Nephron progenitor cell (in vitro differentiated cells): ENCODE measurements at regions not wholly inside any gene's neighbourhood (a gene's known extent, or its start where the extent isn't known, plus 50 kb on each side); places are given as distances from the start of the nearest gene placed in this dataset.

Experiments
- DNase-seq: peaks from one replicate; pipeline ENCODE4 v3.0.0; 2021
- H3K27ac Mint-ChIP-seq: 2 replicates; pipeline ENCODE4 v1.8.0; 2021; ENCODE audit warnings: mild to moderate bottlenecking, moderate library complexity, mixed read lengths
- H3K27me3 Mint-ChIP-seq: 2 replicates; pipeline ENCODE4 v1.8.0; 2021; ENCODE audit warnings: mild to moderate bottlenecking, low read depth, mixed read lengths; ENCODE audit not compliant: poor library complexity
- H3K36me3 Mint-ChIP-seq: 2 replicates; pipeline ENCODE4 v1.8.0; 2021; ENCODE audit warnings: low read depth, mixed read lengths
- H3K4me1 Mint-ChIP-seq: 2 replicates; pipeline ENCODE4 v1.8.0; 2021; ENCODE audit warnings: mixed read lengths
- H3K4me3 Mint-ChIP-seq: 2 replicates; pipeline ENCODE4 v1.8.0; 2021; ENCODE audit warnings: mild to moderate bottlenecking, moderate library complexity, mixed read lengths
- H3K9me3 Mint-ChIP-seq: 2 replicates; pipeline ENCODE4 v1.8.0; 2021; ENCODE audit warnings: mild to moderate bottlenecking, moderate library complexity, mixed read lengths
- TF ChIP-seq, protein P1 (sequence below): fragments of 200-600 bp; sonication (generic); IDR thresholded peaks from 2 replicates; pipeline ENCODE4 v1.5.0; 2021; ENCODE audit warnings: antibody characterized with exemption

DNA sequence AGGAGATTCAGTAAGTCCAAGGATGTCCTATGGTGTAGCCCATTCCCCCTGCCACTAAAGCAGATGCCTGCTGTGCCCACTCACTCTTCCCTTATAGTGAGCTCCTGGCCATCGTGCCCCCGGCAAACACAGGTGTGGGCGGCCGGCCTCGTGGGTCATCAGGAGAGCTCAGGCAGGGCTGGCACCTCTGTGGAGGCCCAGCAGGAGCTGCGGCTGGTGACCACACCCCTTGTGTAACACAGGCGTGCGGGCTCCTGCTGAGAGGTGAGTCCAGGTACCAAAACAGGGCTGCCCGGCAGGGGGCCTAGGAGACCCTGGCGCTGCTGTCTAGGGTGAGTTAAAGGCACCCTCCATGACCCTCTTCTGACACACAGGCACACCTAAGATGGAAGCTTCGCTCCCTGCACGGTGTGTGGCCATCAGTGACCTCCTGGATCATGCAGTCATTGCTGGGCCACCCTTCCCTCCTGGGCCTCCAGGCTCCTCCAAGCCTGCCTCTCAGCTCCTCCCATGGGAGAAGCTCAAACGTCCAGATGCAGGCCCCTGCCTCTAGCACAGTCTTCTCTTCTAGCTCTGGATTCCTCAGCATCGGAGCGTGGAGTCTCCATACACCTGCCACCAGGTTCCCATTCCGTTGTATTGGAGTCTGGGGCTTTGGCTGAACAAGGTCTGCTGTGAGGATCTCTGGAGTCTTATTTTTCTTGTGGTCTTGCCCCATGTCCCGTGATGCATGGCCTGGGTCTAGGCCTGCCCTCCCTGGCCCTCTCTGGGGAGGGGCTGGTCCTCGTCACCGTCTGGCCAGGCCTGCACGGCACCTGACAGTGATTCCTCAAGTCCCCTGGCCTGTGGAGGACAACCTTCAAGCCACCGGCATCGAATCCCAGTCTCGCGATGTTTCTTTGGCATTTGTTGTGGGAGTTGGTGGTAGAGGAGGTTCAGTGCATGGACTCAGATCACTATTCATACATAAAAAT, 246.9 kb downstream of the ACKR3 start:
- Mint-ChIP-seq H3K4me3 (no peak overlapping the region), H3K4me1 (peaks cover 35% of the 10 kb centered on the region), H3K27ac (no peak overlapping the region), H3K36me3 (no peaks in the 10 kb centered on the region), H3K9me3 (peaks cover 14% of the 10 kb centered on the region), H3K27me3 (peaks cover 26% of the 10 kb centered on the region)
- no peak for DNase-seq
- TF ChIP-seq, protein P1, sequence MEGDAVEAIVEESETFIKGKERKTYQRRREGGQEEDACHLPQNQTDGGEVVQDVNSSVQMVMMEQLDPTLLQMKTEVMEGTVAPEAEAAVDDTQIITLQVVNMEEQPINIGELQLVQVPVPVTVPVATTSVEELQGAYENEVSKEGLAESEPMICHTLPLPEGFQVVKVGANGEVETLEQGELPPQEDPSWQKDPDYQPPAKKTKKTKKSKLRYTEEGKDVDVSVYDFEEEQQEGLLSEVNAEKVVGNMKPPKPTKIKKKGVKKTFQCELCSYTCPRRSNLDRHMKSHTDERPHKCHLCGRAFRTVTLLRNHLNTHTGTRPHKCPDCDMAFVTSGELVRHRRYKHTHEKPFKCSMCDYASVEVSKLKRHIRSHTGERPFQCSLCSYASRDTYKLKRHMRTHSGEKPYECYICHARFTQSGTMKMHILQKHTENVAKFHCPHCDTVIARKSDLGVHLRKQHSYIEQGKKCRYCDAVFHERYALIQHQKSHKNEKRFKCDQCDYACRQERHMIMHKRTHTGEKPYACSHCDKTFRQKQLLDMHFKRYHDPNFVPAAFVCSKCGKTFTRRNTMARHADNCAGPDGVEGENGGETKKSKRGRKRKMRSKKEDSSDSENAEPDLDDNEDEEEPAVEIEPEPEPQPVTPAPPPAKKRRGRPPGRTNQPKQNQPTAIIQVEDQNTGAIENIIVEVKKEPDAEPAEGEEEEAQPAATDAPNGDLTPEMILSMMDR: no peak

DNA sequence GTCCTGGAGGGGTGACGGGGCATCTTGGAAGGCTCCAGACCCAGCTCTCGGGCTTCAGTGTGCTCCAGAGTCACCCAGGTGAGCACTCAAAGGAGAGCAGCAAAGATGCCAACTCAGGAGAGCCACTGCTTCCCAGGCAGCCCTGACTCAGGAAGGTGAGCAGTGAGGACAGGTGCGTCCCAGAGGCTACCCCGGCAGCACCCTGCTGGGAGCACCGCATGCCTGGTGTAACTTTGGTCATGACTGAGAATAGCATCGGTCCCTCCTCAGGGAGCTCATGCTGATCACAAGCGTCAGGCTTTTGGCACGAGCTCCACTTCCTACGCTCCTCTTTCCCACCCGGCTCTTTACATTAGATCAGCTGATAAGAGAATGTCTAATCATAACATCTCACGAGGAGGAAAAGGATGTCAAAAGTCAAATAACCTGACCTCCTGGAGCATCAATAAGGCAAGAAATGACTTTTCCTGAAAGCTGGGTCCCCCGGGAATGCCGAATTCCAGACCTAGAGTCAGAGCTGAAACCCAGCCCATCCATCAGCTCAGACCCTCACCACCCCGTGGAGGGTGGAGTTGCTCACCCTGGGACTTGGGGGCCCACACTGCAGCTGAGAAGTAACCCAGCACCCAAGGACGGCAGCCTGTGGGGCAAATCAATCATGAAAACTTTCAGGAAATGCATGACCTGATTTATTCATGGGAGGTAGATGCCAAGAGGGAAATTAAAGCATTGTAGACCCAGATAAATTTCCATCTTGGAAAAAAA, 248.8 kb downstream of the ACKR3 start:
- Mint-ChIP-seq H3K4me3 (no peak overlapping the region), H3K9me3 (peaks cover 20% of the 10 kb centered on the region), H3K27ac (no peak overlapping the region), H3K4me1 (peaks cover 40% of the 10 kb centered on the region), H3K27me3 (peaks cover 27% of the 10 kb centered on the region), H3K36me3 (no peaks in the 10 kb centered on the region)
- TF ChIP-seq, protein P1: no peak
- peak; percentile 43 for DNase-seq

DNA sequence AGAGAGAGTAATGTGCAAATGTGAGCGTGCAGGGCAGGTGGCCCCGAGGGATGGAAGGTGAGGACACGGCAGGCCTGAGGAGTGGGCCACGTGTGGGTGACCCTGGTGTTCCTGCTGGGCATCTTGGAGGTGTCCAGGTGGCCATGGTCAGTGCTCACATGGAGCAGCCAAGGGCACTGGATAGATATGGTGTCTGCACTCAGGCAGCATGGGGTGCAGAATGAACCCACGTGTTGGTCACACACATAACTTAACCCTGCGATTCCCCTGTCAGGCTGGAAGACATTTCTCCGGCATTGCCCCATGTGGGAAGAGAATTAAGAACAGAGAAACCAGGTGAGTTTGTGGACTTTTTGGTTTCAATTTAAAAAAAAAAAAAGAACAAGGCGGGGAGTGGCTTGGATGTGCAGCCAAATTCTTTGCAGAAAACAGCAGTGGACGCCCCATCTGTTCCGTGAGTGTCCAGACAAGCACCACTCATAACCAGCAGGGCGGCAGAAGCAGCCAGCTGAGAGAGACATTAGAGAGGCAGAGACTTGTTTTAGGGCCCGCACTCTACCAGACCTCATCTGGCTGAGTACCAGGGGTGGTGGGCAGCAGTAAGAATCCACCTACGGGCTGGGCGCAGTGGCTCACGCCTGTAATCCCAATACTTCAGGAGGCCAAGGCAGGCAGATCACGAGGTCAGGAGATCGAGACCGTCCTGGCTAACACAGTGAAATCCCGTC, 249.8 kb downstream of the ACKR3 start:
- Mint-ChIP-seq H3K4me3 (no peak overlapping the region), H3K4me1 (peaks cover 45% of the 10 kb centered on the region), H3K27ac (no peak overlapping the region), H3K9me3 (peaks cover 24% of the 10 kb centered on the region), H3K27me3 (peaks cover 19% of the 10 kb centered on the region), H3K36me3 (no peaks in the 10 kb centered on the region)
- DNase-seq: no peak
- TF ChIP-seq, protein P1: no peak

DNA sequence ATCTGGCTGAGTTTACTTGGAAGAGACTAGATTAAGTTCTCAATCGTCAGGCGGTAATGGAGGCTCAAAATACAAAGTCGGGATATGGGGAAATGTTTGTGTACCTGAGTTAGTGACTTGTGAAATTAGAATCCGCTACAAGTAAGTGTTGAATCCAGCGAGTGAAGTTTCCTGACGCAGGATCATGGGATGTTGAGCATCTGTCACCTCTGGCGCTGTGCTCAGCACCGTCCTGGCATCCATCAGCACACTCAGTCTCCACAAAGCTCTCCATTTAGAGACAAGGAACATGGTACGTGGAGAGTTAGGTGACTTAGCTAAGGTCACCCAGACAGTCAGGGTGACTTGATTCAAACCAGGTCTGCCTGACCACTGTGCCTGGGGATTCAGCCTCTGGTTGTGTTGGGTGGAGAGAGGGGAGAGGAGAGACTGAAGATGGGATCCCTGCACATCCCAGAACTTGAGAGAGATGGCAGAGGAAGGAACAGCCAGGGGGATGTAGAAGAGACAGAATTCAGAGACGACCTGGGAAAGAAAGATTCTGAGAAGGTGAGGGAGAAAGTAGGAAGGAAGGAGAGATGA, 251.2 kb downstream of the ACKR3 start:
- H3K4me1 Mint-ChIP-seq: peaks cover 59% of the 10 kb centered on the region
- H3K9me3 Mint-ChIP-seq: peaks cover 24% of the 10 kb centered on the region
- H3K36me3 Mint-ChIP-seq: no peaks in the 10 kb centered on the region
- TF ChIP-seq, protein P1: no peak
- no peak overlapping the region for H3K4me3 Mint-ChIP-seq
- peaks cover 16% of the 10 kb centered on the region for H3K27me3 Mint-ChIP-seq
- no peak overlapping the region for H3K27ac Mint-ChIP-seq
- no peak for DNase-seq

DNA sequence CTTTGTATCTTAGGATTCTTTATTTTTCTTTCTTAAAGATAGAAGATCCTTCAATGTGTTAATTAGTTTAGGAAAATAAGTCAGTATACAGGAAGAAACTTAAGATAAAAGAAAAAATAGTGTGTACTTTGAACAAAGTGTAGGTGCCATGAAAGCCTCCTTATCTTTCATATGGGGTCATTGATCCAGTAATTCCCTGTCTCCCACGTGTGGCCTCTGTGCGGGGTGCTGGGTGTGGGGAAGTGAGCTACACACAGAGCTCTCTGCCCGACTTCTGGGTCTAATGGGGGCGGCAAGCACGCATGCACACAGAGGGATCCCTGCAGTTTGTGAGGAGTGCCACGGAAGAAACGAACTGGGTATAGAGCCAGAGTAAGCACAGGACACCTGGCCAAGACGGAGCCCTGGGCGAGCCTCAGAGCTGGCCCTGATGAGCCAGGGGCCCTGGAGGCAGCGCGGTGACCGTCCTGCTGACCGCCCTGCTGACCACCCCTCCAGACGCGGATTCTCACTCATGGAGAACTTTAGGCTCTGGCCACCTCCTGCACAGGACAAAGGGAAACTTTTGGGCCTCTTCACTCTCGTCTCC, 253.5 kb downstream of the ACKR3 start:
- peaks cover 80% of the 10 kb centered on the region for H3K4me1 Mint-ChIP-seq
- no peak overlapping the region for H3K27ac Mint-ChIP-seq
- no peaks in the 10 kb centered on the region for H3K36me3 Mint-ChIP-seq
- peaks cover 24% of the 10 kb centered on the region for H3K9me3 Mint-ChIP-seq
- TF ChIP-seq, protein P1: no peak
- peaks cover 7% of the 10 kb centered on the region for H3K27me3 Mint-ChIP-seq
- DNase-seq: no peak
- H3K4me3 Mint-ChIP-seq: no peak overlapping the region
